ENCODE measurements at regions not wholly inside any gene's neighbourhood (a gene's known extent, or its start where the extent isn't known, plus 50 kb on each side); places are given as distances from the start of the nearest gene placed in this dataset.

DNA sequence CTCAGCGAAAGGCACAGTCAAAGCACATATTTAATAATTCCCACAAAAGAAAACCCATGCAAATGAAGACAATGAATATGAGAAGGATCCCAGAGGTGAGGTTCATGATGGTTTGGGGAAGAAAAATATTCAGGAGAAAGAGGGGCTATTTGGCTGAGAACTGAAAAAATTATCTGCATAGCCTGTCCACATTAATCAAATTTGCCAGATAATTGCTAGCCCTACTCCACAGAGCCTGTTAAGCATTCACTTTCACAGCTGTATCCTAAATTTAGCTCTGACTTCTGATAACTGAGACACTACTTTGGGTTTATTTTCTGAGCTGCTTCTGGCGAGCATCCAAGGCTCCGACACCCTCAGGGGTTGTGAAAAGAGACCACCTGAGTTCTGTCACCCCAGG, 176.2 kb downstream of the HERPUD2 start:
- in situ Hi-C loops (cut with MboI), result no loop called here
- H3K79me2 ChIP-seq (ENCODE audit: control insufficient read depth, insufficient read depth, low read length), result no peaks in the 10 kb centered on the region
- CTCF ChIA-PET (ENCODE audit: low intra/inter-chr PET ratio), result no interaction called here

GRCh38 chr7:35516498-35516897, 178.4 kb downstream of the HERPUD2 start:
- Histone ChIP-seq H3K9me1 (ENCODE audit: control insufficient read depth, insufficient read depth, low read length) (no peaks in the 10 kb centered on the region), H3K4me3 (no peak overlapping the region), H3K9me3 (replicated peaks; ENCODE audit: control insufficient read depth, insufficient read depth, low read depth, low read length) (no peaks in the 10 kb centered on the region), H3K79me2 (ENCODE audit: control insufficient read depth, insufficient read depth, low read length) (no peaks in the 10 kb centered on the region), H4K20me1 (replicated peaks; ENCODE audit: control insufficient read depth, insufficient read depth, low read length) (no peaks in the 10 kb centered on the region), H3K4me1 (replicated peaks in 1 of 2; ENCODE audit: control insufficient read depth in 2 of 2, insufficient read depth in 2 of 2, low read length in 2 of 2) (no peaks in the 10 kb centered on the region), H3K36me3 (ENCODE audit: control insufficient read depth, insufficient read depth, low read length) (no peaks in the 10 kb centered on the region), H2AFZ (ENCODE audit: low read depth, low read length) (no peak overlapping the region), H3K4me2 (ENCODE audit: insufficient read depth, low read length) (no peak overlapping the region), H3K9ac (ENCODE audit: insufficient read depth in 1 of 2, low read depth in 2 of 2, low read length in 2 of 2) (no peak overlapping the region), H3K27me3 (ENCODE audit: control insufficient read depth in 2 of 2, insufficient read depth in 2 of 2, low read length in 2 of 2) (no peaks in the 10 kb centered on the region; a peak in 1 of 5 replicates), H3K27ac (ENCODE audit: extremely low read depth, low read depth, low read length) (no peak overlapping the region)
- ATAC-seq (no peak), FAIRE-seq (no peak), DNase-seq (ENCODE audit: extremely low read depth in 1 of 4, low spot score in 3 of 4) (no peak)
- WGBS (ENCODE audit: insufficient coverage, low coverage, missing lambda C conversion rate), result 0% methylated on average over 1 of the region's 1 CpG
- ChIA-PET POLR2A (interaction anchor here (0.7 kb wide), 1 partner anchor 10 kb away, joined by 3 read pairs; no protein-coding TSS in a partner anchor), CTCF (ENCODE audit: low intra/inter-chr PET ratio) (no interaction called here)
- intact Hi-C loops (cut with micrococcal nuclease) (no loop called here), in situ Hi-C loops (cut with MboI) (no loop called here)
- no TSS peak for BruUV-seq (replicated peaks)
- TF ChIP-seq TCF7L2 (IDR thresholded peaks at IDR 0.05; ENCODE audit: low read depth, low read length), result no peak
- TF ChIP-seq HNRNPL (IDR thresholded peaks at IDR 0.05; ENCODE audit: low read depth, low read length), result no peak
- TF ChIP-seq MTA2 (IDR thresholded peaks at IDR 0.05; ENCODE audit: low read depth), result no peak
- no peak for TF ChIP-seq SRSF7 (optimal IDR thresholded peaks at IDR 0.05; ENCODE audit: low read depth, low read length)

More for the DNA sequence above, 176.2 kb downstream of the HERPUD2 start:
- Histone ChIP-seq H3K9ac (ENCODE audit: insufficient read depth in 1 of 2, low read depth in 2 of 2, low read length in 2 of 2) (no peak overlapping the region), H3K27ac (ENCODE audit: extremely low read depth, low read depth, low read length) (no peak overlapping the region), H3K4me1 (replicated peaks in 1 of 2; ENCODE audit: control insufficient read depth in 2 of 2, insufficient read depth in 2 of 2, low read length in 2 of 2) (no peaks in the 10 kb centered on the region), H3K4me3 (no peak overlapping the region), H3K9me3 (replicated peaks; ENCODE audit: control insufficient read depth, insufficient read depth, low read depth, low read length) (no peaks in the 10 kb centered on the region), H3K27me3 (ENCODE audit: control insufficient read depth in 2 of 2, insufficient read depth in 2 of 2, low read length in 2 of 2) (no peaks in the 10 kb centered on the region), H3K9me1 (ENCODE audit: control insufficient read depth, insufficient read depth, low read length) (no peaks in the 10 kb centered on the region), H3K36me3 (ENCODE audit: control insufficient read depth, insufficient read depth, low read length) (no peaks in the 10 kb centered on the region), H3K4me2 (ENCODE audit: insufficient read depth, low read length) (no peak overlapping the region), H4K20me1 (replicated peaks; ENCODE audit: control insufficient read depth, insufficient read depth, low read length) (no peaks in the 10 kb centered on the region), H2AFZ (ENCODE audit: low read depth, low read length) (no peak overlapping the region)
- WGBS (ENCODE audit: insufficient coverage, low coverage, missing lambda C conversion rate), result 0% methylated on average over 3 of the region's 3 CpGs
- DNase-seq (ENCODE audit: extremely low read depth in 1 of 4, low spot score in 3 of 4) (no peak), ATAC-seq (no peak), FAIRE-seq (no peak)
- TF ChIP-seq, protein P1, sequence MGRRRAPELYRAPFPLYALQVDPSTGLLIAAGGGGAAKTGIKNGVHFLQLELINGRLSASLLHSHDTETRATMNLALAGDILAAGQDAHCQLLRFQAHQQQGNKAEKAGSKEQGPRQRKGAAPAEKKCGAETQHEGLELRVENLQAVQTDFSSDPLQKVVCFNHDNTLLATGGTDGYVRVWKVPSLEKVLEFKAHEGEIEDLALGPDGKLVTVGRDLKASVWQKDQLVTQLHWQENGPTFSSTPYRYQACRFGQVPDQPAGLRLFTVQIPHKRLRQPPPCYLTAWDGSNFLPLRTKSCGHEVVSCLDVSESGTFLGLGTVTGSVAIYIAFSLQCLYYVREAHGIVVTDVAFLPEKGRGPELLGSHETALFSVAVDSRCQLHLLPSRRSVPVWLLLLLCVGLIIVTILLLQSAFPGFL (CRISPR knock-in tag; IDR thresholded peaks at IDR 0.05), result no peak
- no peak for TF ChIP-seq ZNF174 (CRISPR knock-in tag; IDR thresholded peaks at IDR 0.05)
- no peak for TF ChIP-seq CBX3 (IDR thresholded peaks at IDR 0.05; ENCODE audit: borderline replicate concordance in 1 of 2, low read length in 2 of 2)
- no peak for TF ChIP-seq ZNF24 (IDR thresholded peaks at IDR 0.05)
- TF ChIP-seq HDAC3 (IDR thresholded peaks at IDR 0.05; ENCODE audit: borderline replicate concordance, partially characterized antibody), result no peak
- no peak for TF ChIP-seq SIN3A (IDR thresholded peaks at IDR 0.05; ENCODE audit: borderline replicate concordance in 2 of 2, control insufficient read depth in 1 of 2, low read depth in 2 of 2, low read length in 2 of 2)
- no peak for TF ChIP-seq NONO (IDR thresholded peaks at IDR 0.05; ENCODE audit: low read depth in 2 of 2, low read length in 1 of 2)
- TF ChIP-seq ZBTB8A (IDR thresholded peaks at IDR 0.05; ENCODE audit: partially characterized antibody), result no peak
- TF ChIP-seq TAF15 (IDR thresholded peaks at IDR 0.05; ENCODE audit: low read depth, low read length), result no peak
- POLR2A ChIA-PET, result no interaction called here
- intact Hi-C loops (cut with micrococcal nuclease), result no loop called here
- BruUV-seq (replicated peaks), result no TSS peak
